ENCODE measurements at regions not wholly inside any gene's neighbourhood (a gene's known extent, or its start where the extent isn't known, plus 50 kb on each side); places are given as distances from the start of the nearest gene placed in this dataset.

GRCh38 chr15:47614360-47615011 is 102.8 kb upstream of the SEMA6D start:
- no peak for TF ChIP-seq POLR2A (IDR thresholded peaks at IDR 0.05; ENCODE audit: low read depth, low read length)
- no peak for TF ChIP-seq POLR2AphosphoS5 (IDR thresholded peaks at IDR 0.05; ENCODE audit: low read depth, low read length)
- no peak for TF ChIP-seq TAF1 (IDR thresholded peaks at IDR 0.05; ENCODE audit: borderline replicate concordance, low read depth, low read length)

Measured in GM12892 (cell line).